HG03066 (cell line): ENCODE measurements at regions not wholly inside any gene's neighbourhood (a gene's known extent, or its start where the extent isn't known, plus 50 kb on each side); places are given as distances from the start of the nearest gene placed in this dataset.

Experiments used
- ATAC-seq: cut with Tn5 transposase; IDR thresholded peaks from one replicate; pipeline ENCODE4 v1.9.1; 2021; ENCODE audit warnings: low read depth; ENCODE audit not compliant: unreplicated experiment

DNA sequence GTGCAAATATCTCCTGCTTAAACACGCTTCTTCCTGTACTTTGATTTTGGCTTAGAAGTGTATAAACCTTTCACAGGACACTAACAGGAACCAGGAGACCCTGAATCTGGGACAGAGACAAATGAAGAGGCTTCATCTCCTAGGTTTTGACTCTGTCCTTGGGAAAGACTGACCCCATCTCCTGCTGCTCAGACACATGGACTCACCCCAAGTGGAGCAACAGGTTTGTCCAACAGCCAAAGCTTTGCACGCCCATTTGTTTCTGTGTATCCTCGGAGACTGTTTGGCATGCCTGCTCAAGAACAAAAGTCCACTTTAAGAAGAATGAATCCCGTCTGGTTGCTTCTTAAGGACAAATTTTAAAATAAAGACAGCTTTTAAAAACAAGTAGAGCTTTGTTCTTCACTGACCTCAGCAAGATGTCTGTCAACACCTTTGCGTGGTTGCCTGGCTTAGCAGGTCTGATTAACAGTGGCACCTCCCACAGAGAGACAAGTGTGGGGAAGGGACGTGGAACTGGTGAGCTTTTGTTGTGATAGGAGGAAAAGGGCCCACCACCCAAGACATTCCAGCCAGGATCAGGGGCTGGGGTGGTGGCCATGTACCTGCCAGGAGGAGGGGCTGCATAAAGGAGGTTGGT, 202.6 kb downstream of the SOD2 start:
- ATAC-seq: no peak

DNA sequence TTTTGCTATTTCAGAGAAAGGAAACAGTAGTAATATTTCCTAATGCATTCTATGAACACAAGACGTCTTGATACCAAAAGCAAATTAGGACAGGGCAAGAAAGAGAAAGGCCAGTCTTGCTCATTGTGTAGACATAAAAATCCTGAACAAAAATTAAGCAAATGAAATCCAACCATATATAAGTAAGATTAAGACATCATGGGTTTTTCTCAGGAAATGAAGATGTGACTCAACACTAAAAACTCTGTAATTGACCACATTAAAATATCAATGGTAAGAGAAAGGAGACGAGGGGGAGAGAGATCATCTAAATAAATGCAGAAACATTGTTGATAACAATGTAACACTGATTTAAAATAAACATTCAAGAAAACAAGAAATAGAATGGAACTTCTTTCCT, 205.4 kb downstream of the SOD2 start:
- ATAC-seq: no peak

DNA sequence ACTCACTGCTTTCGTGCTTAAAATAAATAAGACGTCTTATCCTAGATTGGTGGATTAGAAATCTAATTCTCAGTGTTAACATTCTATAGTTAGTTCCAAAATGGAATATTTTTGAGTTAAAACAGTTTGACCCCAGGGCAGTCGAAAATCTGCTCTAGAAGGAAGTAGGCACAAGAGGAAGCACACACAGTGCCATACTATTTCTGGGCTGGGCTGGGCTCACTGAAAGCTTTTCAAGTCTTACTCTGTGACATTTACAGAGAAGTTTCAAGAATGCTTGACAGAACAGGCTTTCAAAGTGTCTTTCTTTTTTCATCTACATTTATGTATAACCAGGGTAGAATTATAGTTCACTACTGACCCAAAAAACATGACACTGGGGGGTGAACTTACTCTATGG, 209.8 kb downstream of the SOD2 start:
- ATAC-seq: no peak

DNA sequence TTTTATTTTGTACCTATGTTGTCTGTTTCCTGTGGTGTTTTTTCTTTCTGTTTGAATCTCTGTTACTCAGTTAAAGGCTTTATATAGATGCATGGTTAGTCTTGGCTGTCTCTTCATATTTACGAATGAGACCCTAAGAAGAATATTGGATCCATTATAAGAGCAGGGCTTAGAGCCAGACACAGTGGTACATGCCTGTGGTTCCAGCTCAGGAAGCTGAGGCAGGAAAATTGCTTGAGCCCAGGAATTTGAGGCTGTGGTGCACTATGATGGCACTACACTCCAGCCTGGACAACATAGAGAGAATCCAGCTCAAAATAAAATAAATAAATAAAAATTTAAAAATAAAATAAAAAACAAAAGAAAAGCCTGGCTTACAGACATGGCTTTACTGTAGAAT, 211.1 kb downstream of the SOD2 start:
- no peak for ATAC-seq

DNA sequence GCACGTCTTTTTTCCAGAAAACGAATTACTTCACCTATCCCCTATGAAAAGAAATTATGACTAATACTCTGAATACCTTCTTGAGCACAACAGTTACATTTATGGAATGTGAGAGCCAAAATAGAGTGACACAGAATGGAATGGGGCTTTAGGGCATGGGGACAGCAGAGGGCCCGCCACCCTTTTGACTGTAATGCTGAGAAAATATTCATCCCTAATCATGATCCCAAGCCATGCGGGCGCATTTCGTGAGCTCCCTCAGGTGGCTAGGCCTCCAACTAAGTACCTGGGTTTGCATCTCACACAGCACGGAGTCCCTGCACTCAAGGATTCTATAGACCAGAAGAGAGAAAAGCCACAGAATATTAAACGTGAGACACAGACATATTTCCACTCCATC, 212.6 kb downstream of the SOD2 start:
- no peak for ATAC-seq

DNA sequence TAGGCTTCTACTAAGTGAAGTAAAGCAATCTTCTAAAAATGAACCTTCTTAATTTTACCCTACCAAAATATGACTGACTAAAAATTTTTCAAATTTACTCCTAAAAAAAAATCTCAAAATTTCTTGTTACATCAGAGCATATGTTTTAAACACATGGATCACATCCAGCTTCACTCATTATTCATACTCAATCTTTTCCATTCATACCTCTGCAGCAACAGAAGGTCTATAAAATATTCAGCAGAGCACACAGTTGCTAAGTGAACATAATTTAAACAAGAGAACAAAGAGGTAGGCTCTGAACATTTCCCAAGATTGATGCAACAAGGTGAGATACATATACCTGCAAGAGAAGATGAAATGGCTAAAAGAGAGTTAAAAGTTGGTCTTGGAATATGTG, 213.9 kb downstream of the SOD2 start:
- ATAC-seq: no peak

DNA sequence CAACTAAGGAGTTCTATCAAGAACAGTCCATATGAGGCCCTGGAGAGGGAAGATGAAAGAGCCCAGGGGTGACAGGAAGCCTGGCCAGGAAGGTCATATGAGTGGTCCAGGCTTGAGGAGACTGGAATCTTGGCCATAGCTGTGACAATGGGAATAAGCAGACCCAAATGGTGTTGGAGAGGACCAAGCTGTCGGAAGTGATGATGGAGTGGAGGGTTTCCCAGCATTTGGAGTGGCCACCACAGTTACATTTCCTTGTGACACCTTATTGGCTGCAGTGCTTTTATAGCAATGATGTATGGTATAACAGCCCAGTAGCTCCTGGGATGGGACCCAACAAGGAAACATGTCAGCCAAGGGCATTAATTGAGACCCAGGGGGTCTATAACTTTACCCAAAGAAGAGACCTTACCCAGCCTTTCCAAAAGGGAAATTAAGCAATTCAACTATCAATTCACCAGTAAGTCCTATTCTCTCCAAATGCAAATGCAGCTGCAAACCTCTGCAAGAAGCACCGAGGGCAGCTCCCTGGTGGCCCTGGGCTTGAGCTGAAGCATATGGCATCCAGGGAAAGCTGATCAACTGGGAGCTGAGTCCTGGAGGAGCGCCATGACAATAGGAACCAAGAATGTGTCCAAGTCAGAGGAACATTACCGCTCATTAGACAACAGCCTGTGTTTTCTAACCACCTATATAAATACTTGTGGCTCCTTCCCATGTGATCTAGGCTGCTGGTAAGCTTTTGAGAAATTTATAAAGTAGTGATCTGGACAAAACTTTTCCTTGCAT, 219.4 kb downstream of the SOD2 start:
- no peak for ATAC-seq

DNA sequence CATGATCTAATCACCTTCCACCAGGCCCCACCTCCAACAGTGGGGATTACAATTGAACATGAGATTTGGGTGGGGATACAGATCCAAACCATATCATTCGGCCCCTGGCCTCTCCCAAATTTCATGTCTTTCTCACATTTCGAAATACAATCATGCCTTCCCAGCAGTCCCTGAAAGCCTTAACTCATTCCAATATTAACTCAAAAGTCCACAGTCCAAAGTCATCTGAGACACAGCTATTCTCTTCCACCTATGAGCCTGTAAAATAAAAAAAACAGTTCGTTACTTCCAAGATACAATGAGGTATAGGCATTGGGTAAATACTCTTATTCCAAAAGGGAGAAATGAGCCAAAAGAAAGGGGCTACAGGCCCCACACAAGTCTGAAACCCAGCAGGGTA, 222.6 kb downstream of the SOD2 start:
- ATAC-seq: no peak

DNA sequence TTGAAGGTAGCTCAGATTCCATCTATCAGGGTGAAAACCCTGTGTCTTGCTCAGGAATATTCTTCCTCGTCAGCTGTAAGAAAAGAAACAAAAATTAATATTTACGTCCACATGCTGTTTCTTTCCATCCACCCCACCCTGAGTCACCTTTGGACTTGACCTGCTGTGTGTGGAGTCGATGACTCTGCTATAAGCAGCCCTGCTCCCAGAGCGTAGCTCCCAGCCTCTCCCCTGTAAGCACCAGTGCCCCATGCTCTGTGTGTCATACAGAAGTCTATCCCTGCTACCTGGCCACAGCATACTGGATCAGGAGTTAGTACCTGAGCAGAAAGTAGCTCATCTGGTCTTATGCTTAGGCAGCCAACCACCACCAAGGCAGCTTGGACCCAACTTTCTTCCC, 223.6 kb downstream of the SOD2 start:
- ATAC-seq: no peak

DNA sequence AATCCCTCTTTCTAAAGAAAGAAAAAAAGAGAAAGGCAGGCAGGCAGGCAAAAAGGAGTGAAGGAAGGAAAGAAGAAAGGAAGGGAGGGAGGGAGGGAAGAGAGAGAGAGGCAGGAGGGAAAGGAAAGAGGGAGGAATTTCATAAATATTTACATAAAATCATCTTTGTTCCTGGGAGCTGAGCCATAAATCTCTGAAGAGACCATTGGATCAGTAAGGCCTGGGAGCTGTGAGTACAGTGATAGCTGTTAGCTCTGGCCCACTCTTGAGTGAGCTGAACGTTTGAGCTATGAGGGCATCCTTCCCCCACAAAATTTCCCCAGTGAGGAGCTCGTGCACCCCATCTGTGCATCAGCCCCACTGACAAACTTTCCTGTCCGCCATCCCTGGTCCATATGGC, 224.0 kb downstream of the SOD2 start:
- ATAC-seq: no peak

DNA sequence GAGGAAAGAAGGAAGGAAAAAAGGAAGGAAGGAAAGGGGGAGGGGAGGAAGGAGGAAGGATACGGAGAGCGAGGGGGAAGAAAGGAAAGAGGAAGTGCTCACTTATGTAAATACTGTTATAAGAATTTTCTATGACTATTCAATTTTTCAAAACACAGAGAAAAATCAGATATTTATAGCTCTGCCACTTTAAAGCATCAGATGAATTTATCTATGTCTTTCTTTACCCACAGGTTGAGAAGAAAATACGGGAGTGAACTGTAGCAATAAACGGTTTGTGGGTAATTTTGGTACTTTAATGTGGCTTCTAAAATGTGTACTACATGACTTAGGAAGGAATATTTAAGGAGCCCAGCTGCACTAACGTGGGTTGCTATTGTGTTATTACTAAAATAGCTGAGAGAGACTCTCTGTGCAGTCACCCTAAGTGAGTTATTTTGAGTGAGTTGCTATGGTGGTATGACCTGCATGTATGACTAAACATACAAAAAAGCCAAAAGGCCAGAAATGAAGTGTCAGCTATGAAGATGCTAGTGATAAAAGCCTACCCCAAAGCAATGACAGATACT, 225.5 kb downstream of the SOD2 start:
- ATAC-seq: peak; percentile 55

DNA sequence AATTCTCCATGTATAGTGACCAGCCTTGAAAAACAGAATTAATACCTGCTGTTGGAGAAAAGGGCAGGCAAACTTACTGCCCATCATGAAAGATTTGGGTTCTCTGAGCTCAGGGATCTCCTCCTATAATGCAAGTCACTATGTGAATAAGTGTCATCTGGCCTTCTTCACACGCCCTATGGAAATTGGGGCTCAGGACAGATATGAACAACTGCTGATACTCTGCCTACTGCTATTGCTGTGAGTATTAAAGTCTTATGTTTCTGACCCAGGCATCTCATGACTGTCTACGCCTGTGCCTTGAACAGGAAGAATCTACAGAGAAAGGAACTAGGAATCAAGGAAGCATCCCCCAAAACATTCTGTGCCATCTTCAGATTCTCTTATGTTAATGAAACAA, 226.1 kb downstream of the SOD2 start:
- ATAC-seq: no peak

DNA sequence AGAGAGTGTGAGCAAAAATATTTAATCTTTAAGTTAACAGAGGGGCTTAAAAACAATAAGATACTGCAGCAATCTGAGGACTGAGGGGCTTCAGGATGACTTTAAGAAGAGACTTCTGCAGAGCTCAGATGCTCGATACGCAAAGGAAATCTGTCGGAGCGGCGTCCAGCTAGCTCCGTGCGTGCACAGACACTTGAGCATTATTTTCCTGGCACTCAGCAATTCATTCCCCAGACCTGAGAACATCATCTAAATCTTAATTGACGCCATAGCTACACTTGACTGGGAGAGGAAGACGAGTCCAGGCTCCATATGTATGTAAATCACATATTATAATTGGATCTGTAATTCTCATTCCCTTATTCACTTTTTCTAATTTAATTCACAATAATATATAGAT, 228.2 kb downstream of the SOD2 start:
- ATAC-seq: no peak

DNA sequence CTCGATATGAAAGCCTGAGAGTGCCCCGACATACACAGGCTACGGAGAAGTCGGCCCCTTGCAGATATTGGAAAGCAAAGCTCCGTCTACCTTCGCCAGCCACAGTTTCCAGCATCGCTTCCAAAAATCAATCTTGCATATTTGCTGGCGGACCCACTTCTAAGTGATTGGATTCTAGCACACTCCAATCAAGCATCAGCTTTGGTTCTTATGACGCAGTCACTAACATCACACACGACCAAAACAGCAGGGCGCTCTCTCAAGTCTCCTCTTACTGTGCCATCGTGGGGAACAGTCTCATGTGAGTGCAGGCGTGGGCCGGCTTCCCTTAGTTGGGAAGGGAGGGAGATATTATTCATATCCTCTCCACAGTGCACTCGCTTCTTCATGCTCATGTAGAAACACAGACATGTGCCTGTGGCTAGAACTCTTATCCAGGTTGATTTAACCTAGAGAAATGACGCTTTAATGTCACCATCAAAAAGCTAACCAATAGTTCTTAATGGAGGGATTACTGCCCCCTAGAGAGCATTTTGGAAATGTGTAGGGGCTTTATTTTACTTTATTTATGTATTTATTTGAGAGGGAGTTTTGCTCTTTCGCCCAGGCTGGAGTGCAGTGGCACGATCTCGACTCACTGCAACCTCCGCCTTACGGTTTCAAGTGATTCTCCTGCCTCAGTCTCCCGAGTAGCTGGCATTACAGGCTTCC, 229.8 kb downstream of the SOD2 start:
- no peak for ATAC-seq

DNA sequence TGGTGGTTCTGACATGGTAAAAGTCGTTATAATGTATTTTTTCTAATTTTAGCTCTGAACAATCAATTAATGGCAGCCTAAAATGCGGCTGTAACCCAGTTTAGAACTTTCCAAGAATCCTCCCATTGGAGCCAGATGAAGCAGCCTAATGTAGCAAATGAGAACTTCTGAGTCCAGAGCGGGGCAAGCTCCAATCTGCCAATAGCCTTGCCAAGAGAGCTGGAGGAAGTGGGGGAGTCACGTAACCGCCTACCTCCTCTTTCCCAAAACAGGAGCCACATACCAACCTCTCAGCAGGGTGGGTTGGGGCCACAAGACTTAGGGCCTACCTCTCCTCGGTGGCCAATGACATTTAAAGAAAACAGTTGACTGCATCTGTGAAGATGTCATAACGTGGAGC, 230.6 kb downstream of the SOD2 start:
- no peak for ATAC-seq

DNA sequence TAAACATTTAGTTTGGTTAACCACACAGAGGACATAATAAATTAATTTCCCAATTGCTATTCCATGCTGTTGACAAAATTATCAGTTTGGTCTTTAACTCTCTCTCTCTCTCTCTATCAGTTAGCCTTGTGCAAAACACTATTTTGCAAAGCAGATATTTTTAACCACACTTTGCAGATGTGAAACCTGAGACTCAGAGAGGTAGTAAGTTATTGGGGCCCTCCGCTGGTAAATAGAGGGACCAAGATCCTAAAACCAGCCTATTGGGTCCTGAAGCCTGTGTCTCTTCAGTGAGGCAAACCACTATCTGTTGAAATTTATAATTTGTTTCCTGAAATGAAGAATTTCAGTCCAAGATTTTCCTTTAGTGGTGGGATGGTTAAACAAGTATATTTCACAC, 231.0 kb downstream of the SOD2 start:
- ATAC-seq: no peak

DNA sequence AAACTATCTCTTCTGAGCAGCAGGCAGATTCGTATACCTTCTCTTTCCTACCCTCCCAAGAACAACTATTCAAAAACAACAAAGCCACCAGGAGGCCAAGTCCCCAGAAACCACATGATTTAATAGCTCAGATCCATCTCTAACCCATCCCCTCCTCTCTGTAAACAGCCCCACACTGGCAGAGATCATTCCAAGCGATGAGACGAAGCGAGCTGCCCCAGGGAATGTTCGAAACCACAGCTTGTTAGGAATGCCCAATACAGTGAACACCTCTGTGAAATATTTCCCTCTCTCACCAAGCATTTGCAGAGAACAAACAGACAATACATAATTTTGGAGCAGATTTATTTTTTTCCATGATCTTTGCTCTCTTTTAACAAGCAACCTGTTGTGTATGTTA, 231.8 kb downstream of the SOD2 start:
- no peak for ATAC-seq

DNA sequence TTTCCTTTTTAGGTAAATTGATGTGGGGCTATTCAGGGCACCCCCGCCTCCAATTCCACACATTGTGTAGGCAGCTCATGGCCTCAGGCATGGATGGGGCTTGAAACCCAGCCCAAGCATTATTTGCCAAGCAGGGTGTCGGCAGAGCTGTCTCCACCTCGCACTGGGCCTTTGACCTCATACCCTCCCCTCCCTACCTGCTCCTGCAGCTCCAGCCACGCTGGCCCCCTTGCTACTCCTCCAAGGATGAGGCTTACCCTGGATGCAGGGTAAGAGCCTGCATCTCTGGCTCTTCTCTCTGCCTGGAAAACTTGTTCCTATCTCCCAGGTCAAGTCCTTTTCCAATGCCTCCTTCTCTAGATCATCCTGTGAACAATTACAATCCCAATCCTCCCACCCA, 232.6 kb downstream of the SOD2 start:
- ATAC-seq: no peak

DNA sequence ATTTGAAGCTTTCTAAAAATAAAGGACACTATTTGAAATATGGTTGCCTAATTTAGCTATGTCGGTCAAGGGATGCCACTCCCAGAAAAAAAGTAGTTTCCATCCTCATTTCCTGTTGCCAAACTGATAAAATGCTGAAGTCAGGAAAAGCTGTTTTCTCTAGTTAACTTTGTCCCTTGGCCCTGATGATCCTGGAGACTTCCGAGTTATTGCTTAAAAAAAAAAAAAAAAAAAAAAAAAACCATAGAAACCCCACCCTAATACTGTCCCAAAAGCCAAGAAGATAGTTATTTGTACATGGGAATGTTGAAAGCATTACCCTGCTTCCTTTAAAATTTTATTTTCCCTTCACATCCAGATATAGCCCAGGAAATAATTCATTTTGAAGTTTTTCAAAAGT, 236.7 kb downstream of the SOD2 start:
- ATAC-seq: no peak

DNA sequence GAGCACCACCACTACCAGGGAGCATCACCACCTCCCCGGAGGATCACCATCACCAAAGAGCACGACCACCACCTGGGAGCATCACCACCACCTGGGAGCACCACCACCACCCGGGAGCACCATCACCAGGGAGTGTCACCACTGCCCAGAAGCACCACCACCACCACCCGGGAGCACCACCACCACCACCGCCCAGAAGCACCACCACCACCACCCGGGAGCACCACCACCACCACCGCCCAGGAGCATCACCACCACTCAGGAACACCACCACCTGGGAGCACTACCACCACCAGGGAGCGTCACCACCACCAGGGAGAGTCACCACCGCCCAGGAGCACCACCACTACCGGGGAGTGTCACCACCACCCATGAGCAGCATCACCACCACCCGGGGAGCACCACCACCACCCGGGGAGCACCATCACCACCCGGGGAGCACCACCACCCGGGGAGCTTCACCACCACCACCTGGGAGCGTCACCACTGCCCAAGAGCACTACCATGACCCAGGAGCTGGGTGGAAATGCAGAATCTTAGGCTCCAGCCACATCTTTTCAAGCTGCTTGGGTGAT, 237.3 kb downstream of the SOD2 start:
- ATAC-seq: no peak

DNA sequence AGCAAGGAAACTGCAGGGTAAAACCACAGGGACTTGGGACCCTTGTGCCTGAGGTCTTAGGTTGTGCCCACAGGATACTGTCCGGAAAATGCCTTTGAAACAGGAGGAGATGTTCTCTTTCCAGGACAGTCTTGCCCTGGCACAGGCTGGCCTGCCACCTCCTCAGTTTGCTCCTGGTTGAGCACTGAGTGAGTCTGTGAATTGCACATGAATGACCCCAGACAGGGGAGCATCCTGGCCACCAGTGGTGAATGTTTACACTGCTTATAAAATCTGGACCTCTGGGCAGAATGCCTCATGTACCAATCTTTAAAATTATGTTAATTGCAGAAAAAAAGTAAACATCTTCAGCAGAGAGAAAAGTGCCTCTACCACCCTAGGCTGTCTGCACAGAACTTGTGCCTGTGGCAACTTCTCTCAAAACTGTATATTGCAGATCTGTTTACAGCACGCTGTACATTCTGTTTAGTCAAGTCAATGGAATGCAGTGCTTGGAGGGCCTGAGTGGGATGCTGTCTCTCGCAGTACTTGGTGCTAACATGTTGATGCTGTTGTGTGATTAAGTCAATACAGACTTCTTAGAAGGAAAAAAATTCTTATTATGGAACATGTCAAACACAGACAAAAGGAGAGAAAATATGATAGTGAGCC, 242.1 kb downstream of the SOD2 start:
- no peak for ATAC-seq
